H9 (cell line): ENCODE measurements at regions not wholly inside any gene's neighbourhood (a gene's known extent, or its start where the extent isn't known, plus 50 kb on each side); places are given as distances from the start of the nearest gene placed in this dataset.

Experiments
- DNase-seq: peaks from one replicate; pipeline ENCODE4 v3.0.0-alpha.2; 2017
- H2AFZ ChIP-seq: one replicate; pipeline ENCODE4 v1.6.1; 2013; ENCODE audit warnings: mild to moderate bottlenecking, low read length, control low read depth, moderate library complexity
- H2AK5ac ChIP-seq: 2 replicates; pipeline ENCODE4 v1.6.1; 2013; ENCODE audit warnings: low read length, control low read depth, mixed read lengths; ENCODE audit not compliant: insufficient read length
- H2BK120ac ChIP-seq: one replicate; pipeline ENCODE4 v1.6.1; 2013; ENCODE audit warnings: low read depth, mild to moderate bottlenecking, low read length, control low read depth, inconsistent platforms; ENCODE audit not compliant: poor library complexity, severe bottlenecking
- H2BK12ac ChIP-seq: 2 replicates; pipeline ENCODE4 v1.6.1; 2013; ENCODE audit warnings: low read length, control low read depth, mixed read lengths, low read depth; ENCODE audit not compliant: insufficient read length
- H2BK15ac ChIP-seq: 2 replicates; pipeline ENCODE4 v1.6.1; 2013; ENCODE audit warnings: low read depth, low read length, control low read depth
- H2BK20ac ChIP-seq: one replicate; pipeline ENCODE4 v1.6.1; 2013; ENCODE audit warnings: low read depth, mild to moderate bottlenecking, low read length, control low read depth, inconsistent platforms; ENCODE audit not compliant: poor library complexity, severe bottlenecking
- H2BK5ac ChIP-seq: 2 replicates; pipeline ENCODE4 v1.6.1; 2013; ENCODE audit warnings: low read length, control low read depth, mixed read lengths; ENCODE audit not compliant: insufficient read length
- H3K14ac ChIP-seq: 2 replicates; pipeline ENCODE4 v1.6.1; 2013; ENCODE audit warnings: low read length, control low read depth; ENCODE audit not compliant: insufficient read depth
- H3K18ac ChIP-seq: 2 replicates; pipeline ENCODE4 v1.6.1; 2013; ENCODE audit warnings: low read depth, mild to moderate bottlenecking, mixed read lengths, low read length, control low read depth; ENCODE audit not compliant: insufficient read length
- H3K23ac ChIP-seq: 2 replicates; pipeline ENCODE4 v1.6.1; 2013; ENCODE audit warnings: low read length, control low read depth, mixed read lengths, low read depth; ENCODE audit not compliant: insufficient read length
- H3K23me2 ChIP-seq: 2 replicates; pipeline ENCODE4 v1.6.1; 2013; ENCODE audit warnings: low read depth, mild to moderate bottlenecking, mixed read lengths, low read length, control low read depth; ENCODE audit not compliant: insufficient read length, poor library complexity, severe bottlenecking
- H3K27ac ChIP-seq: 2 replicates; pipeline ENCODE4 v1.5.1; 2013; ENCODE audit warnings: low read length, control low read depth, mixed read lengths, low read depth; ENCODE audit not compliant: insufficient read length
- H3K27me3 ChIP-seq: 2 replicates; pipeline ENCODE4 v1.6.1; 2013; ENCODE audit warnings: low read length, control low read depth, inconsistent platforms; ENCODE audit not compliant: insufficient read depth
- H3K4ac ChIP-seq: 2 replicates; pipeline ENCODE4 v1.6.1; 2013; ENCODE audit warnings: low read depth, mild to moderate bottlenecking, control low read depth, inconsistent platforms, low read length, moderate library complexity
- H3K4me1 ChIP-seq: 2 replicates; pipeline ENCODE4 v1.6.1; 2013; ENCODE audit warnings: low read length, control low read depth, inconsistent platforms; ENCODE audit not compliant: insufficient read depth
- H3K4me2 ChIP-seq: 2 replicates; pipeline ENCODE4 v1.6.1; 2013; ENCODE audit warnings: low read length, control low read depth, mixed read lengths; ENCODE audit not compliant: insufficient read length, insufficient read depth
- H3K56ac ChIP-seq: 2 replicates; pipeline ENCODE4 v1.6.1; 2013; ENCODE audit warnings: low read depth, mild to moderate bottlenecking, mixed read lengths, low read length, control low read depth; ENCODE audit not compliant: insufficient read length
- H3K79me1 ChIP-seq: 2 replicates; pipeline ENCODE4 v1.6.1; 2013; ENCODE audit warnings: low read depth, mild to moderate bottlenecking, moderate library complexity, low read length, control low read depth, inconsistent platforms; ENCODE audit not compliant: insufficient read depth, poor library complexity, severe bottlenecking
- H3K79me2 ChIP-seq: 2 replicates; pipeline ENCODE4 v1.6.1; 2013; ENCODE audit warnings: low read length, control low read depth, inconsistent platforms; ENCODE audit not compliant: insufficient read depth
- H3K9ac ChIP-seq: 2 replicates; pipeline ENCODE4 v1.6.1; 2013; ENCODE audit warnings: low read length, control low read depth, mixed read lengths; ENCODE audit not compliant: insufficient read length; ENCODE audit errors: extremely low read depth
- H3K9me3 ChIP-seq: one replicate; pipeline ENCODE4 v1.6.1; 2013; ENCODE audit warnings: low read depth, low read length, inconsistent platforms; ENCODE audit not compliant: control insufficient read depth
- H3T11ph ChIP-seq: one replicate; pipeline ENCODE4 v1.6.1; 2013; ENCODE audit warnings: mild to moderate bottlenecking, low read length, control low read depth, inconsistent platforms
- H4K20me1 ChIP-seq: one replicate; pipeline ENCODE4 v1.6.1; 2013; ENCODE audit not compliant: control insufficient read depth, insufficient read length, insufficient read depth
- H4K5ac ChIP-seq: 2 replicates; pipeline ENCODE4 v1.6.1; 2013; ENCODE audit warnings: low read depth, mild to moderate bottlenecking, mixed read lengths, low read length, control low read depth; ENCODE audit not compliant: insufficient read length
- H4K8ac ChIP-seq: replicated peaks from 2 replicates; pipeline ENCODE4 v1.6.1; 2013; ENCODE audit warnings: low read length, control low read depth, mixed read lengths, low read depth; ENCODE audit not compliant: insufficient read length
- H4K91ac ChIP-seq: 2 replicates; pipeline ENCODE4 v1.6.1; 2013; ENCODE audit warnings: low read depth, mild to moderate bottlenecking, moderate library complexity, mixed read lengths, low read length, control low read depth; ENCODE audit not compliant: insufficient read length
- H3K27ac Mint-ChIP-seq, 3 experiments: 2 replicates in 2 of 3; 3 replicates in 1 of 3; pipeline ENCODE4 v1.8.0; 2020 to 2021; ENCODE audit warnings: mixed read lengths in 3 of 3, mild to moderate bottlenecking in 1 of 3, moderate library complexity in 1 of 3
- H3K27me3 Mint-ChIP-seq: 2 replicates; pipeline ENCODE4 v1.8.0; 2021; ENCODE audit warnings: low read depth, mild to moderate bottlenecking, moderate library complexity, mixed read lengths
- H3K36me3 Mint-ChIP-seq, 3 experiments: 2 replicates in 2 of 3; 3 replicates in 1 of 3; pipeline ENCODE4 v1.8.0; 2020 to 2021; ENCODE audit warnings: low read depth in 3 of 3, mixed read lengths in 3 of 3; ENCODE audit not compliant: insufficient read depth in 1 of 3
- H3K4me1 Mint-ChIP-seq, 2 experiments: 2 replicates each; pipeline ENCODE4 v1.8.0; 2020; ENCODE audit warnings: mixed read lengths in 2 of 2
- H3K4me3 Mint-ChIP-seq, 2 experiments: 2 replicates in 1 of 2; 3 replicates in 1 of 2; pipeline ENCODE4 v1.8.0; 2020 to 2021; ENCODE audit warnings: mild to moderate bottlenecking in 2 of 2, mixed read lengths in 2 of 2, moderate library complexity in 1 of 2
- H3K9me3 Mint-ChIP-seq, 2 experiments: 2 replicates in 1 of 2; 3 replicates in 1 of 2; pipeline ENCODE4 v1.8.0; 2020; ENCODE audit warnings: mild to moderate bottlenecking in 2 of 2, mixed read lengths in 2 of 2, moderate library complexity in 1 of 2
- WGBS: extraction: QIAGEN DNeasy Blood & Tissue Kit; methylation state at CpG from one replicate; pipeline ENCODE4 v1.1.7; 2013; ENCODE audit warnings: missing lambda C conversion rate, low lambda C conversion rate, mixed read lengths; ENCODE audit not compliant: insufficient read length; ENCODE audit errors: extremely low coverage; 5-methylcytosine and 5-hydroxymethylcytosine counted together
- TF ChIP-seq, protein P1 (sequence below): fragments of 200-600 bp; sonication (generic); conservative IDR thresholded peaks from 3 replicates; pipeline ENCODE4 v1.8.0; 2021; ENCODE audit warnings: antibody characterized with exemption, mild to moderate bottlenecking

DNA sequence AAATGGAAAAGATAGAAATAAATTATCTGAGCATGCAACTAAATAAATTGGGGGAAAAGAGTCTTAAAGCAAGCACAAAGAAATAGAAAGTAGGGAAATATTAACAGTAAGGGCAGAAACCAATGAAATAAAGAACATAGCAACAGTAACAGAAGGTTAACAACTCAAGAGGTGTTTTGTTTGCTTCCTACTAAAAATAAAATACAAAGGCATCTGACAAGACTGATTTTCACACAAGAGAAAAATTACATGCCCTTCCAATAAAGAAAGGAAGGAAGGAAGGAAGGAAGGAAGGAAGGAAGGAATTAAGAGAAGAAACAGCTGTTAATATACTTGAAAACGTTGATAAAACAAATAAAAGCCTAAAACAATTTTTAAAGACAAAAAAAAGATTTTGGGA is 240.2 kb downstream of the SEC16B start:
- DNase-seq = no peak
- Histone ChIP-seq H4K20me1 (no peaks in the 10 kb centered on the region), H3K79me1 (no peaks in the 10 kb centered on the region), H2BK15ac (no peak overlapping the region), H3K27ac (no peak overlapping the region), H4K8ac (no peak overlapping the region), H3K23ac (no peak overlapping the region), H3K23me2 (no peaks in the 10 kb centered on the region), H3K4ac (no peak overlapping the region), H3K14ac (no peak overlapping the region), H3K79me2 (no peaks in the 10 kb centered on the region), H2BK12ac (no peak overlapping the region), H2BK120ac (no peak overlapping the region), H2BK5ac (no peak overlapping the region), H3T11ph (no peak overlapping the region), H3K9ac (no peak overlapping the region), H3K4me2 (no peak overlapping the region), H3K18ac (no peak overlapping the region), H2AK5ac (no peak overlapping the region), H3K9me3 (no peaks in the 10 kb centered on the region), H4K91ac (no peak overlapping the region), H3K4me1 (no peaks in the 10 kb centered on the region), H4K5ac (no peak overlapping the region), H2BK20ac (no peak overlapping the region), H3K27me3 (no peaks in the 10 kb centered on the region), H2AFZ (no peak overlapping the region), H3K56ac (no peak overlapping the region)
- Mint-ChIP-seq H3K36me3 (peaks cover 0 to 3% (median 3%) of the 10 kb centered on the region in 3 experiments; a peak in 3 of 7 replicates), H3K27ac (no peak overlapping the region), H3K4me3 (no peak overlapping the region), H3K27me3 (no peaks in the 10 kb centered on the region), H3K9me3 (peaks cover 4 to 5% of the 10 kb centered on the region in 2 experiments; a peak in 3 of 5 replicates), H3K4me1 (no peaks in the 10 kb centered on the region)
- TF ChIP-seq, protein P1, sequence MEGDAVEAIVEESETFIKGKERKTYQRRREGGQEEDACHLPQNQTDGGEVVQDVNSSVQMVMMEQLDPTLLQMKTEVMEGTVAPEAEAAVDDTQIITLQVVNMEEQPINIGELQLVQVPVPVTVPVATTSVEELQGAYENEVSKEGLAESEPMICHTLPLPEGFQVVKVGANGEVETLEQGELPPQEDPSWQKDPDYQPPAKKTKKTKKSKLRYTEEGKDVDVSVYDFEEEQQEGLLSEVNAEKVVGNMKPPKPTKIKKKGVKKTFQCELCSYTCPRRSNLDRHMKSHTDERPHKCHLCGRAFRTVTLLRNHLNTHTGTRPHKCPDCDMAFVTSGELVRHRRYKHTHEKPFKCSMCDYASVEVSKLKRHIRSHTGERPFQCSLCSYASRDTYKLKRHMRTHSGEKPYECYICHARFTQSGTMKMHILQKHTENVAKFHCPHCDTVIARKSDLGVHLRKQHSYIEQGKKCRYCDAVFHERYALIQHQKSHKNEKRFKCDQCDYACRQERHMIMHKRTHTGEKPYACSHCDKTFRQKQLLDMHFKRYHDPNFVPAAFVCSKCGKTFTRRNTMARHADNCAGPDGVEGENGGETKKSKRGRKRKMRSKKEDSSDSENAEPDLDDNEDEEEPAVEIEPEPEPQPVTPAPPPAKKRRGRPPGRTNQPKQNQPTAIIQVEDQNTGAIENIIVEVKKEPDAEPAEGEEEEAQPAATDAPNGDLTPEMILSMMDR = no peak
- no CpG with 5 or more reads among the region's 1 CpG for WGBS
